Esophagus squamous epithelium (tissue), 5 donors: ENCODE measurements at regions not wholly inside any gene's neighbourhood (a gene's known extent, or its start where the extent isn't known, plus 50 kb on each side); places are given as distances from the start of the nearest gene placed in this dataset.
"Not testable (repeated sequence)": the region's sequence is repeated elsewhere in the genome, so short reads cannot be mapped to it uniquely, and the experiment has no call there.

Experiments used
- DNase-seq: peaks from one replicate; lab custom pipeline; 2025; lab: John Stamatoyannopoulos, UW
- H3K27ac ChIP-seq, 4 donors: fragments of 200-600 bp; sonication (generic); one replicate each; pipeline ENCODE4 v1.5.1; 2016 to 2019; ENCODE audit warnings: mild to moderate bottlenecking in 1 of 4
- H3K27me3 ChIP-seq, 4 donors: fragments of 200-600 bp; sonication (generic); 1 replicate in 3 of 4; 2 replicates in 1 of 4; pipeline versions ENCODE4 v1.5.1 to v1.6.0; 2017 to 2021; ENCODE audit warnings: antibody characterized with exemption in 1 of 4
- H3K36me3 ChIP-seq, 3 donors: fragments of 200-600 bp; sonication (generic); one replicate each; pipeline ENCODE4 v1.5.1; 2016 to 2019
- H3K4me1 ChIP-seq, 3 donors: fragments of 200-600 bp; sonication (generic); one replicate each; pipeline ENCODE4 v1.5.1; 2017 to 2019
- H3K4me3 ChIP-seq, 4 donors: fragments of 200-600 bp; sonication (generic); 1 replicate in 3 of 4; 2 replicates in 1 of 4; pipeline ENCODE4 v1.5.1; 2016 to 2019; ENCODE audit warnings: mild to moderate bottlenecking in 2 of 4, moderate library complexity in 1 of 4
- H3K9me3 ChIP-seq, 3 donors: fragments of 200-600 bp; sonication (generic); one replicate each; pipeline ENCODE4 v1.5.1; 2016 to 2019
- CTCF ChIP-seq, 6 experiments: fragments of 450-650 bp in 4 of 6; fragments of 200-600 bp in 2 of 6; sonication (generic) in 2 of 6; IDR thresholded peaks; one replicate each; pipeline ENCODE4 v1.5.1; 2016 to 2019; ENCODE audit warnings: antibody characterized with exemption in 6 of 6, mild to moderate bottlenecking in 4 of 6, moderate library complexity in 4 of 6
- POLR2A ChIP-seq, 4 donors: fragments of 450-650 bp; IDR thresholded peaks; one replicate each; pipeline ENCODE4 v1.6.1; 2017; ENCODE audit warnings: antibody characterized with exemption in 4 of 4, mild to moderate bottlenecking in 4 of 4, moderate library complexity in 3 of 4
- WGBS, 2 donors: methylation state at CpG; one replicate each; pipeline ENCODE4 v1.1.5; 2018; 5-methylcytosine and 5-hydroxymethylcytosine counted together
- intact Hi-C: fragments of 100-400 bp; cut with DNase I; formaldehyde crosslinking; loops from one replicate; pipeline ENCODE4 v1.15.0; 2022
- donor health status: DM: yes; HTN: yes; CAD: no.

- H3K36me3 ChIP-seq: no peaks in the 10 kb centered on the region
- H3K4me1 ChIP-seq: no peaks in the 10 kb centered on the region
- no peak overlapping the region for H3K27ac ChIP-seq
- no peak for DNase-seq
- no peaks in the 10 kb centered on the region for H3K27me3 ChIP-seq
- intact Hi-C loops: no loop called here
- WGBS, 2 donors: 61 to 69% methylated on average over 5 of the region's 5 CpGs
- H3K9me3 ChIP-seq: no peaks in the 10 kb centered on the region
- no peak for TF ChIP-seq CTCF (IDR thresholded peaks at IDR 0.05)
- H3K4me3 ChIP-seq: no peak overlapping the region
Measured at GRCh38 chr13:18977857-18978256, 203.8 kb downstream of the TUBA3C start.

DNA sequence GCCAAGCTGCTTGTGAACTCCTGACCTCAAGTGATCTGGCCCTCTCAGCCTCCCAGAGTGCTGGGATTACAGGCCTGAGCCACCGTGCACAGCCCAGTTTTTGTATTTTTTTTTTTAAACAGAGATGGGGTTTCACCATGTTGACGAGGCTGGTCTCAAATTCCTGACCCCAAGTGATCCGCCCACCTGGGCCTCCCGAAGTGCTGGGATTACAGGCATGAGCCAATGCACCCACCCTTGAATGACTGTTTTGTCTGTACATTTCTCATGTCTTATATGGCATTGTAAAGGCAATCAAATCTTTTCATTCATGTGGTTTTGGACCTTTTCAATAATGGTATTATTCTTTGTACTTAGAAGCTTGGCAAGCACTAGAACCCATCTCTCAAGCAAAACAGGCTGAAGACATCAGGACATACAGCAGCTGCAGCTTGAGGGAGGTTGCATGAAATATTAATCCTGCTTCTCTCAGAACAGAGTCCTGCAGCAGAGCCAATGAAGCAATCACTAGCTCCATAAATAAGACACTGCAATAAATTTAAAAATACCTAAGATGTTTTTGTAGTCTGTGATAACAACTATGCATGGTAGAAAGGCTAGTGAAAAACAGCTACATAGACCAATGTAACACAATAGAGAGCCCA is 209.9 kb downstream of the TUBA3C start:
- intact Hi-C loops: no loop called here
- H3K27me3 ChIP-seq: no peaks in the 10 kb centered on the region
- H3K9me3 ChIP-seq: no peaks in the 10 kb centered on the region
- no peaks in the 10 kb centered on the region for H3K36me3 ChIP-seq
- WGBS, 2 donors: 61 to 65% methylated on average over 3 to 4 of the region's 4 CpGs
- H3K27ac ChIP-seq: no peak overlapping the region
- no peaks in the 10 kb centered on the region for H3K4me1 ChIP-seq
- no peak for DNase-seq
- no peak for TF ChIP-seq CTCF (IDR thresholded peaks at IDR 0.05)
- no peak overlapping the region for H3K4me3 ChIP-seq

- no peak overlapping the region for H3K4me3 ChIP-seq
- no peak for TF ChIP-seq POLR2A (IDR thresholded peaks at IDR 0.05)
- TF ChIP-seq CTCF (IDR thresholded peaks at IDR 0.05): no peak
- no peaks in the 10 kb centered on the region for H3K27me3 ChIP-seq
- no peak for DNase-seq
- no peaks in the 10 kb centered on the region for H3K36me3 ChIP-seq
- no peak overlapping the region for H3K27ac ChIP-seq
- 80% methylated on average over 1 of the region's 14 CpGs; no CpG with 5 or more reads in 1 of the 2 donors for WGBS, 2 donors
- intact Hi-C loops: no loop called here
- H3K9me3 ChIP-seq: peaks cover 0 to 23% (median 0%) of the 10 kb centered on the region in 3 donors
- H3K4me1 ChIP-seq: no peaks in the 10 kb centered on the region
Measured at GRCh38 chr13:18965347-18965855, 216.2 kb downstream of the TUBA3C start.

DNA sequence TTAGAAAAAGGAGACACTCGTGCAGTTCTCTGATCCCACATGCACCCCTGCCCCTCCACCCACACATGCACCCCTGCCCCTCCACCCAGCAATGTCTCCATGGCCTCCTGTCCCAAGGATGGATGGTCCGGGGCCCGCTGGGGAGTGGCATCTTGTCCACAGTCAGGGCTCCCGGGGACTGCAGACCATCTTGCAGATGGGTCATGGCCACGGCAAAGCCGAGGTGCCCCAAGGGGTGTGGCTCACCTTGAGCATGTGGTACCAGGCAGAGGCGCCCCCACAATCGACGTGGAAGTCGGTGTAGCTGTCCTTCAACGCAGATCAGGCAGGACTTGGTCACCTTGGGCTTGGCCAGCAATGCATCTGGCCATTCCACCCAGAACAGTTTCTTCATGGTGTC is 216.7 kb downstream of the TUBA3C start:
- intact Hi-C loops: no loop called here
- DNase-seq: no peak

GRCh38 chr13:18963684-18964083 is 217.9 kb downstream of the TUBA3C start:
- H3K36me3 ChIP-seq, intact Hi-C loops, H3K4me3 ChIP-seq, H3K27ac ChIP-seq, H3K4me1 ChIP-seq, H3K27me3 ChIP-seq, DNase-seq: not testable (repeated sequence)
- WGBS, 2 donors: 30 to 76% methylated on average over 2 to 7 of the region's 10 CpGs
- peaks cover 0 to 40% (median 9%) of the 10 kb centered on the region in 3 donors for H3K9me3 ChIP-seq

More for the DNA sequence above, 216.7 kb downstream of the TUBA3C start:
- no peak overlapping the region for H3K27ac ChIP-seq
- WGBS, 2 donors: 38 to 80% methylated on average over 1 to 2 of the region's 11 CpGs
- no peak overlapping the region for H3K4me3 ChIP-seq
- H3K4me1 ChIP-seq: no peaks in the 10 kb centered on the region
- TF ChIP-seq POLR2A (IDR thresholded peaks at IDR 0.05) (no peak), CTCF (IDR thresholded peaks at IDR 0.05) (no peak)
- no peaks in the 10 kb centered on the region for H3K36me3 ChIP-seq
- no peaks in the 10 kb centered on the region for H3K27me3 ChIP-seq
- peaks cover 0 to 27% (median 0%) of the 10 kb centered on the region in 3 donors for H3K9me3 ChIP-seq
